Upper lobe of left lung (tissue), 4 donors: ENCODE measurements at regions not wholly inside any gene's neighbourhood (a gene's known extent, or its start where the extent isn't known, plus 50 kb on each side); places are given as distances from the start of the nearest gene placed in this dataset.

Source experiments
- EP300 ChIP-seq, 4 donors: sonication (generic); formaldehyde crosslinking; IDR thresholded peaks; one replicate each; pipeline ENCODE4 v1.5.1; 2017; ENCODE audit warnings: antibody characterized with exemption in 4 of 4, control low read depth in 2 of 4
- POLR2A ChIP-seq, 4 donors: fragments of 450-650 bp; IDR thresholded peaks; one replicate each; pipeline ENCODE4 v1.5.1; 2016 to 2017; ENCODE audit warnings: antibody characterized with exemption in 4 of 4, mild to moderate bottlenecking in 2 of 4
- POLR2AphosphoS5 ChIP-seq, 2 donors: sonication (generic); formaldehyde crosslinking; IDR thresholded peaks; one replicate each; pipeline ENCODE4 v1.5.1; 2017; ENCODE audit warnings: antibody characterized with exemption in 2 of 2

DNA sequence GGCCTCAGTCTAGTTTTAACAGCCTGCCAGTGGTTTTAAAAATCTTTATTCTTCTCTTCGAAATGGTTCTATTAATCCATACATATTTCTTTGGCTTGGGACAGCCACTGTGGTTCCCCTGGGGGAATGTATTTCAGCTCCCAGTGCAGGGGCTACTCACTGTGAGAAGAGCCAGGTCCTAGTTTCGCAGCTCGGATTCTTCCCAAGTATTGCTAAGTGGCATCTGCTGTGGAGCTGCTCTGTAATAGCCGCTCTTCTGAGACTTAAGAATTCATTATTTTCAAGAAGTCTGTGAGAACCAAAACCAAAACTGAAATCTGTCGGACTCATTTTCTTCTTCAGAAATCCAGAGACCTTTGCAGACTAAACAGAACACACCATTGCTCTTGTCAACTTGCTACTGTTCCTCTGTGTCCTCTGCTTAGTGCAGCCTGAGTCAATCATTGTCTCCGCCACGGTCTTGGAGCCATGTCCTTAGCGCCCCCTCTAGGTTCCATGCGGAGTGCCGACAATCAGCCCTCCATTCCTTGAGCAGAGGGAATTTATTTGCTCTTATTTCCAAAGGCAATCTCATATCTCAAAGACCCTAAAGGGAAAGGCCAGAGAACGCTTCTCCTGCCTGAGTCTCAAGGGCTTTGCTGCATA is 478.2 kb downstream of the SPATA31D1 start:
- no peak for TF ChIP-seq POLR2AphosphoS5 (IDR thresholded peaks at IDR 0.05)
- TF ChIP-seq EP300 (IDR thresholded peaks at IDR 0.05): no peak
- no peak for TF ChIP-seq POLR2A (IDR thresholded peaks at IDR 0.05)
